T-helper 1 cell treated with Interleukin-12 subunit alpha and Interleukin-12 subunit beta and Interleukin-4 antibody, amounts not matched to agents 30 μg/mL and 1 μg/mL, for 36 hours (primary cell): ENCODE measurements at regions not wholly inside any gene's neighbourhood (a gene's known extent, or its start where the extent isn't known, plus 50 kb on each side); places are given as distances from the start of the nearest gene placed in this dataset.

Experiments used
- H3K27ac Mint-ChIP-seq: one replicate; pipeline ENCODE4 v1.8.0; 2021; ENCODE audit warnings: mild to moderate bottlenecking, mixed read lengths
- H3K27me3 Mint-ChIP-seq: one replicate; pipeline ENCODE4 v1.8.0; 2021; ENCODE audit warnings: low read depth, mixed read lengths
- H3K36me3 Mint-ChIP-seq: one replicate; pipeline ENCODE4 v1.8.0; 2021; ENCODE audit warnings: low read depth, mixed read lengths
- H3K4me1 Mint-ChIP-seq: one replicate; pipeline ENCODE4 v1.8.0; 2021; ENCODE audit warnings: low read depth, mixed read lengths
- H3K4me3 Mint-ChIP-seq: one replicate; pipeline ENCODE4 v1.8.0; 2021; ENCODE audit warnings: mild to moderate bottlenecking, moderate library complexity, mixed read lengths
- H3K9me3 Mint-ChIP-seq: one replicate; pipeline ENCODE4 v1.8.0; 2021; ENCODE audit warnings: mixed read lengths

GRCh38 chr22:34429314-34429713 lies 509.0 kb upstream of the LARGE1 start:
- H3K4me1 Mint-ChIP-seq = no peaks in the 10 kb centered on the region
- no peak overlapping the region for H3K27ac Mint-ChIP-seq
- H3K9me3 Mint-ChIP-seq = peaks cover 36% of the 10 kb centered on the region
- no peak overlapping the region for H3K4me3 Mint-ChIP-seq
- no peaks in the 10 kb centered on the region for H3K36me3 Mint-ChIP-seq
- H3K27me3 Mint-ChIP-seq = no peaks in the 10 kb centered on the region

GRCh38 chr22:34430386-34430785 lies 510.1 kb upstream of the LARGE1 start:
- H3K4me3 Mint-ChIP-seq = no peak overlapping the region
- no peaks in the 10 kb centered on the region for H3K36me3 Mint-ChIP-seq
- no peak overlapping the region for H3K27ac Mint-ChIP-seq
- H3K9me3 Mint-ChIP-seq = peaks cover 33% of the 10 kb centered on the region
- no peaks in the 10 kb centered on the region for H3K4me1 Mint-ChIP-seq
- H3K27me3 Mint-ChIP-seq = no peaks in the 10 kb centered on the region

GRCh38 chr22:34434371-34434770 lies 514.1 kb upstream of the LARGE1 start:
- Mint-ChIP-seq H3K36me3 (no peaks in the 10 kb centered on the region), H3K4me1 (no peaks in the 10 kb centered on the region), H3K9me3 (peaks cover 28% of the 10 kb centered on the region), H3K27me3 (no peaks in the 10 kb centered on the region), H3K4me3 (no peak overlapping the region), H3K27ac (no peak overlapping the region)

GRCh38 chr22:34437140-34437539 lies 516.9 kb upstream of the LARGE1 start:
- no peak overlapping the region for H3K27ac Mint-ChIP-seq
- H3K4me1 Mint-ChIP-seq = no peaks in the 10 kb centered on the region
- H3K4me3 Mint-ChIP-seq = no peak overlapping the region
- no peaks in the 10 kb centered on the region for H3K36me3 Mint-ChIP-seq
- H3K27me3 Mint-ChIP-seq = no peaks in the 10 kb centered on the region
- H3K9me3 Mint-ChIP-seq = peaks cover 25% of the 10 kb centered on the region

- Mint-ChIP-seq H3K9me3 (peaks cover 8% of the 10 kb centered on the region), H3K27ac (no peak overlapping the region), H3K27me3 (no peaks in the 10 kb centered on the region), H3K36me3 (no peaks in the 10 kb centered on the region), H3K4me1 (no peaks in the 10 kb centered on the region), H3K4me3 (no peak overlapping the region)
Measured at GRCh38 chr22:34454598-34454997, 534.3 kb upstream of the LARGE1 start.

- Mint-ChIP-seq H3K27me3 (no peaks in the 10 kb centered on the region), H3K4me3 (no peak overlapping the region), H3K36me3 (no peaks in the 10 kb centered on the region), H3K9me3 (peaks cover 22% of the 10 kb centered on the region), H3K27ac (no peak overlapping the region), H3K4me1 (no peaks in the 10 kb centered on the region)
Measured at GRCh38 chr22:34462795-34463194, 542.5 kb upstream of the LARGE1 start.

- peaks cover 24% of the 10 kb centered on the region for H3K9me3 Mint-ChIP-seq
- H3K27me3 Mint-ChIP-seq = no peaks in the 10 kb centered on the region
- no peak overlapping the region for H3K27ac Mint-ChIP-seq
- H3K4me3 Mint-ChIP-seq = no peak overlapping the region
- no peaks in the 10 kb centered on the region for H3K4me1 Mint-ChIP-seq
- H3K36me3 Mint-ChIP-seq = no peaks in the 10 kb centered on the region
Measured at GRCh38 chr22:34475886-34476285, 555.6 kb upstream of the LARGE1 start.

GRCh38 chr22:34476762-34477161 lies 556.5 kb upstream of the LARGE1 start:
- Mint-ChIP-seq H3K36me3 (no peaks in the 10 kb centered on the region), H3K27ac (no peak overlapping the region), H3K4me1 (no peaks in the 10 kb centered on the region), H3K4me3 (no peak overlapping the region), H3K27me3 (no peaks in the 10 kb centered on the region), H3K9me3 (peaks cover 26% of the 10 kb centered on the region)

GRCh38 chr22:34481090-34481489 lies 560.8 kb upstream of the LARGE1 start:
- no peaks in the 10 kb centered on the region for H3K4me1 Mint-ChIP-seq
- H3K27me3 Mint-ChIP-seq = no peaks in the 10 kb centered on the region
- no peak overlapping the region for H3K4me3 Mint-ChIP-seq
- H3K36me3 Mint-ChIP-seq = no peaks in the 10 kb centered on the region
- H3K27ac Mint-ChIP-seq = no peak overlapping the region
- peaks cover 42% of the 10 kb centered on the region for H3K9me3 Mint-ChIP-seq

- no peaks in the 10 kb centered on the region for H3K36me3 Mint-ChIP-seq
- H3K27me3 Mint-ChIP-seq = no peaks in the 10 kb centered on the region
- H3K4me3 Mint-ChIP-seq = no peak overlapping the region
- peaks cover 22% of the 10 kb centered on the region for H3K9me3 Mint-ChIP-seq
- no peaks in the 10 kb centered on the region for H3K4me1 Mint-ChIP-seq
- no peak overlapping the region for H3K27ac Mint-ChIP-seq
Measured at GRCh38 chr22:34486381-34486780, 566.1 kb upstream of the LARGE1 start.

GRCh38 chr22:34489861-34490260 lies 569.6 kb upstream of the LARGE1 start:
- Mint-ChIP-seq H3K4me3 (no peak overlapping the region), H3K27ac (no peak overlapping the region), H3K27me3 (no peaks in the 10 kb centered on the region), H3K9me3 (peaks cover 29% of the 10 kb centered on the region), H3K36me3 (no peaks in the 10 kb centered on the region), H3K4me1 (no peaks in the 10 kb centered on the region)

- Mint-ChIP-seq H3K36me3 (no peaks in the 10 kb centered on the region), H3K9me3 (peaks cover 29% of the 10 kb centered on the region), H3K27ac (no peak overlapping the region), H3K27me3 (no peaks in the 10 kb centered on the region), H3K4me1 (no peaks in the 10 kb centered on the region), H3K4me3 (no peak overlapping the region)
Measured at GRCh38 chr22:34490886-34491285, 570.6 kb upstream of the LARGE1 start.

- Mint-ChIP-seq H3K4me3 (no peak overlapping the region), H3K27me3 (no peaks in the 10 kb centered on the region), H3K36me3 (no peaks in the 10 kb centered on the region)
Measured at GRCh38 chr22:34493486-34493885, 572.5 kb upstream of the ISX start.

GRCh38 chr22:34501366-34501965 lies 564.5 kb upstream of the ISX start:
- no peaks in the 10 kb centered on the region for H3K36me3 Mint-ChIP-seq
- no peak overlapping the region for H3K27ac Mint-ChIP-seq
- peaks cover 33% of the 10 kb centered on the region for H3K9me3 Mint-ChIP-seq
- H3K4me1 Mint-ChIP-seq = no peaks in the 10 kb centered on the region
- no peak overlapping the region for H3K4me3 Mint-ChIP-seq
- H3K27me3 Mint-ChIP-seq = no peaks in the 10 kb centered on the region

More at GRCh38 chr22:34493486-34493885, 572.5 kb upstream of the ISX start:
- H3K4me1 Mint-ChIP-seq = no peaks in the 10 kb centered on the region
- no peak overlapping the region for H3K27ac Mint-ChIP-seq
- H3K9me3 Mint-ChIP-seq = peaks cover 43% of the 10 kb centered on the region

- Mint-ChIP-seq H3K4me3 (no peak overlapping the region), H3K36me3 (no peaks in the 10 kb centered on the region), H3K27ac (no peak overlapping the region), H3K27me3 (no peaks in the 10 kb centered on the region), H3K9me3 (peaks cover 30% of the 10 kb centered on the region), H3K4me1 (no peaks in the 10 kb centered on the region)
Measured at GRCh38 chr22:34502821-34503220, 563.1 kb upstream of the ISX start.

GRCh38 chr22:34508797-34509196 lies 557.2 kb upstream of the ISX start:
- no peaks in the 10 kb centered on the region for H3K27me3 Mint-ChIP-seq
- H3K36me3 Mint-ChIP-seq = no peaks in the 10 kb centered on the region
- no peak overlapping the region for H3K27ac Mint-ChIP-seq
- H3K4me3 Mint-ChIP-seq = no peak overlapping the region
- H3K4me1 Mint-ChIP-seq = no peaks in the 10 kb centered on the region
- H3K9me3 Mint-ChIP-seq = peaks cover 30% of the 10 kb centered on the region
